SU-DHL-6 (cell line): ENCODE measurements at regions not wholly inside any gene's neighbourhood (a gene's known extent, or its start where the extent isn't known, plus 50 kb on each side); places are given as distances from the start of the nearest gene placed in this dataset.
A peak's percentile ranks its signal among the peaks of the same experiment; 100 is the strongest.

Experiments used
- H2AFZ ChIP-seq: fragments of 200-600 bp; sonication (generic); 2 replicates; pipeline ENCODE4 v1.6.1; 2014; ENCODE audit warnings: low read depth, mild to moderate bottlenecking, moderate library complexity, mixed read lengths, antibody characterized with exemption, low read length; ENCODE audit not compliant: severe bottlenecking
- H3F3A ChIP-seq: fragments of 200-600 bp; shearing (Covaris generic); 2 replicates; pipeline ENCODE4 v1.6.0; 2016; ENCODE audit warnings: antibody characterized with exemption, mild to moderate bottlenecking; ENCODE audit not compliant: insufficient read depth
- H3K27ac ChIP-seq: fragments of 200-600 bp; sonication (generic); 2 replicates; pipeline ENCODE4 v1.5.1; 2016; ENCODE audit warnings: low read depth, mild to moderate bottlenecking, low read length, moderate library complexity, mixed read lengths
- H3K27me3 ChIP-seq: fragments of 200-600 bp; sonication (generic), shearing (Covaris generic); 2 replicates; pipeline ENCODE4 v1.6.0; 2014; ENCODE audit warnings: mild to moderate bottlenecking, low read length
- H3K36me3 ChIP-seq: fragments of 200-600 bp; sonication (generic); 2 replicates; pipeline ENCODE4 v1.6.1; 2014; ENCODE audit warnings: mild to moderate bottlenecking, low read length, mixed read lengths
- H3K4me2 ChIP-seq: fragments of 300-600, 200-600 bp; shearing (Covaris generic), sonication (generic); 2 replicates; pipeline ENCODE4 v1.6.0; 2014; ENCODE audit warnings: low read length, low read depth, mild to moderate bottlenecking; ENCODE audit not compliant: poor library complexity, severe bottlenecking
- H3K4me3 ChIP-seq: fragments of 200-600 bp; sonication (generic); 2 replicates; pipeline ENCODE4 v1.5.1; 2014; ENCODE audit warnings: antibody characterized with exemption, low read length, mild to moderate bottlenecking, mixed read lengths; ENCODE audit not compliant: insufficient read depth, poor library complexity, severe bottlenecking
- H3K79me2 ChIP-seq: fragments of 200-600 bp; sonication (generic); 2 replicates; pipeline ENCODE4 v1.6.1; 2014; ENCODE audit warnings: mild to moderate bottlenecking, low read length, moderate library complexity; ENCODE audit not compliant: insufficient read depth
- H3K9ac ChIP-seq: fragments of 200-600 bp; sonication (generic); 2 replicates; pipeline ENCODE4 v1.7.0; 2014; ENCODE audit warnings: mild to moderate bottlenecking, low read length
- H3K9me2 ChIP-seq: fragments of 200-600 bp; sonication (generic); replicated peaks from 2 replicates; pipeline ENCODE4 v1.6.1; 2014; ENCODE audit warnings: low read length; ENCODE audit not compliant: insufficient read depth
- H3K9me3 ChIP-seq: fragments of 200-600 bp; sonication (generic); 2 replicates; pipeline ENCODE4 v1.6.1; 2014; ENCODE audit warnings: low read length, mixed read lengths; ENCODE audit not compliant: insufficient read depth
- H4K20me1 ChIP-seq: fragments of 200-600 bp; sonication (generic); 2 replicates; pipeline ENCODE4 v1.6.1; 2014; ENCODE audit warnings: low read depth, mild to moderate bottlenecking, antibody characterized with exemption, low read length, moderate library complexity, mixed read lengths
- EZH2phosphoT487 ChIP-seq: fragments of 200-600 bp; sonication (generic), shearing (Covaris generic); conservative IDR thresholded peaks from 2 replicates; pipeline ENCODE4 v1.6.1; 2018; ENCODE audit warnings: mild to moderate bottlenecking, antibody characterized with exemption, low read length, moderate library complexity, mixed read lengths
- TF ChIP-seq, protein P1 (sequence below): fragments of 200-600 bp; sonication (generic); IDR thresholded peaks from one replicate; pipeline ENCODE4 v1.5.1; 2017; ENCODE audit warnings: antibody characterized with exemption, mild to moderate bottlenecking, low read length, moderate library complexity; ENCODE audit not compliant: insufficient read depth, poor library complexity, severe bottlenecking

DNA sequence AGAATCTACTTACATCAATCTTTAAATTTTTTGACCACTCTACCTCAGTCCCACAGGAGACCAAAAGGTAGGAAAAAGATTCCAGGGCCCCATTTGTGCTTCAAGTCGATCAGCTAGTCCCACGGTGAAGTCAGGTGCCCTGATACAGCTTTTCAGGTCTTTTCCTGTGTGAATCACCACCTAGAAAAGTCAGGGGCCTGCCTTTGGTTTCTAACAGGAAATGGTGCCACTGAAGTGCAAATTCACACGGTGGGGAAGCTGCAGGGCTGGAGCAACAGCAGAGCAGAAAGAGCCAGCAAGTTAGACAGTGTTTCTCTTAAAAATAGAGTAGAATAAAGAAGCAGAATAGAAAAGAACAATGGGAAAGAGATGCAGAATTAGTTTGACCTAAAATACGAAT, 107.5 kb downstream of the KLF12 start:
- H2AFZ ChIP-seq, result peak overlapping the region; percentile 35
- H3K4me2 ChIP-seq, result peak overlapping the region; percentile 75
- peak overlapping the region; percentile 39 for H3K9ac ChIP-seq
- H3K9me3 ChIP-seq, result no peaks in the 10 kb centered on the region
- no peaks in the 10 kb centered on the region for H3K79me2 ChIP-seq
- TF ChIP-seq, protein P1, sequence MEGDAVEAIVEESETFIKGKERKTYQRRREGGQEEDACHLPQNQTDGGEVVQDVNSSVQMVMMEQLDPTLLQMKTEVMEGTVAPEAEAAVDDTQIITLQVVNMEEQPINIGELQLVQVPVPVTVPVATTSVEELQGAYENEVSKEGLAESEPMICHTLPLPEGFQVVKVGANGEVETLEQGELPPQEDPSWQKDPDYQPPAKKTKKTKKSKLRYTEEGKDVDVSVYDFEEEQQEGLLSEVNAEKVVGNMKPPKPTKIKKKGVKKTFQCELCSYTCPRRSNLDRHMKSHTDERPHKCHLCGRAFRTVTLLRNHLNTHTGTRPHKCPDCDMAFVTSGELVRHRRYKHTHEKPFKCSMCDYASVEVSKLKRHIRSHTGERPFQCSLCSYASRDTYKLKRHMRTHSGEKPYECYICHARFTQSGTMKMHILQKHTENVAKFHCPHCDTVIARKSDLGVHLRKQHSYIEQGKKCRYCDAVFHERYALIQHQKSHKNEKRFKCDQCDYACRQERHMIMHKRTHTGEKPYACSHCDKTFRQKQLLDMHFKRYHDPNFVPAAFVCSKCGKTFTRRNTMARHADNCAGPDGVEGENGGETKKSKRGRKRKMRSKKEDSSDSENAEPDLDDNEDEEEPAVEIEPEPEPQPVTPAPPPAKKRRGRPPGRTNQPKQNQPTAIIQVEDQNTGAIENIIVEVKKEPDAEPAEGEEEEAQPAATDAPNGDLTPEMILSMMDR, result no peak
- TF ChIP-seq EZH2phosphoT487, result no peak
- H3F3A ChIP-seq, result peaks cover 16% of the 10 kb centered on the region
- H3K27ac ChIP-seq, result peak overlapping the region; percentile 84
- no peaks in the 10 kb centered on the region for H3K9me2 ChIP-seq
- H3K36me3 ChIP-seq, result peaks cover 8% of the 10 kb centered on the region; the same call in 1 of the 2 replicates
- no peaks in the 10 kb centered on the region for H3K27me3 ChIP-seq
- H3K4me3 ChIP-seq, result peak overlapping the region; percentile 48
- no peaks in the 10 kb centered on the region for H4K20me1 ChIP-seq

- no peaks in the 10 kb centered on the region for H3K79me2 ChIP-seq
- H3K9me3 ChIP-seq, result no peaks in the 10 kb centered on the region
- H3K4me2 ChIP-seq, result peak overlapping the region; percentile 75
- peak overlapping the region; percentile 48 for H3K4me3 ChIP-seq
- H3K36me3 ChIP-seq, result peaks cover 8% of the 10 kb centered on the region; the same call in 1 of the 2 replicates
- no peak overlapping the region for H3K27ac ChIP-seq
- peaks cover 16% of the 10 kb centered on the region for H3F3A ChIP-seq
- no peaks in the 10 kb centered on the region for H4K20me1 ChIP-seq
- TF ChIP-seq, protein P1, result no peak
- no peak for TF ChIP-seq EZH2phosphoT487
- no peaks in the 10 kb centered on the region for H3K27me3 ChIP-seq
- peak overlapping the region; percentile 39 for H3K9ac ChIP-seq
- no peaks in the 10 kb centered on the region for H3K9me2 ChIP-seq
- no peak overlapping the region for H2AFZ ChIP-seq
These were observed 108.8 kb downstream of the KLF12 start for GRCh38 chr13:74025369-74025768.

- H4K20me1 ChIP-seq, result no peaks in the 10 kb centered on the region
- H3F3A ChIP-seq, result peaks cover 16% of the 10 kb centered on the region
- H3K9ac ChIP-seq, result no peak overlapping the region
- H3K9me2 ChIP-seq, result no peaks in the 10 kb centered on the region
- TF ChIP-seq, protein P1, result no peak
- TF ChIP-seq EZH2phosphoT487, result no peak
- peak overlapping the region; percentile 75 for H3K4me2 ChIP-seq
- H3K79me2 ChIP-seq, result no peaks in the 10 kb centered on the region; the same call in 1 of the 2 replicates
- H3K4me3 ChIP-seq, result no peak overlapping the region
- no peaks in the 10 kb centered on the region for H3K27me3 ChIP-seq
- H2AFZ ChIP-seq, result no peak overlapping the region
- peaks cover 8% of the 10 kb centered on the region; the same call in 1 of the 2 replicates for H3K36me3 ChIP-seq
- no peaks in the 10 kb centered on the region for H3K9me3 ChIP-seq
- H3K27ac ChIP-seq, result no peak overlapping the region
These were observed 109.3 kb downstream of the KLF12 start for GRCh38 chr13:74024856-74025255.
